Fibroblast of lung (primary cell): ENCODE measurements at regions not wholly inside any gene's neighbourhood (a gene's known extent, or its start where the extent isn't known, plus 50 kb on each side); places are given as distances from the start of the nearest gene placed in this dataset.
A peak's percentile ranks its signal among the peaks of the same experiment; 100 is the strongest.

ENCODE experiments used
- DNase-seq, 2 donors: peaks; one replicate each; pipeline versions ENCODE4 v3.0.0 to v3.0.0-alpha.2; 2010; ENCODE audit warnings: low read depth in 2 of 2
- H2AFZ ChIP-seq: 2 replicates; pipeline ENCODE4 v1.5.1; 2012; ENCODE audit warnings: low read length, control low read depth, inconsistent platforms
- H3K27ac ChIP-seq: 2 replicates; pipeline ENCODE4 v1.5.1; 2011; ENCODE audit warnings: low read length, control low read depth; ENCODE audit not compliant: insufficient read depth
- H3K27me3 ChIP-seq: 2 replicates; pipeline ENCODE4 v1.5.1; 2011; ENCODE audit warnings: mild to moderate bottlenecking, low read length; ENCODE audit not compliant: control insufficient read depth, insufficient read depth
- H3K36me3 ChIP-seq: 2 replicates; pipeline ENCODE4 v1.5.1; 2011; ENCODE audit warnings: low read length; ENCODE audit not compliant: control insufficient read depth, insufficient read depth
- H3K4me1 ChIP-seq: 2 replicates; pipeline ENCODE4 v1.5.1; 2011; ENCODE audit warnings: low read length; ENCODE audit not compliant: control insufficient read depth, insufficient read depth; ENCODE audit errors: extremely low read depth
- H3K4me2 ChIP-seq: 2 replicates; pipeline ENCODE4 v1.5.1; 2011; ENCODE audit warnings: low read length, control low read depth; ENCODE audit not compliant: insufficient read depth; ENCODE audit errors: extremely low read depth
- H3K4me3 ChIP-seq, 4 experiments: fragments of 200-600 bp in 1 of 4; sonication (generic) in 1 of 4; replicated peaks in 1 of 4; 2 replicates each; pipeline ENCODE4 v1.5.1; 2011 to 2016; ENCODE audit warnings: low read length in 4 of 4, low read depth in 3 of 4, mild to moderate bottlenecking in 3 of 4, control low read depth in 2 of 4, inconsistent platforms in 1 of 4, mixed read lengths in 1 of 4; ENCODE audit not compliant: insufficient read depth in 1 of 4; ENCODE audit errors: control extremely low read depth in 1 of 4
- H3K79me2 ChIP-seq: 2 replicates; pipeline ENCODE4 v1.5.1; 2012; ENCODE audit warnings: mild to moderate bottlenecking, low read length, inconsistent platforms; ENCODE audit not compliant: control insufficient read depth, insufficient read depth
- H3K9ac ChIP-seq: 2 replicates; pipeline ENCODE4 v1.5.1; 2011; ENCODE audit warnings: mild to moderate bottlenecking, low read length, control low read depth; ENCODE audit not compliant: insufficient read depth
- H3K9me3 ChIP-seq: 2 replicates; pipeline ENCODE4 v1.5.1; 2012; ENCODE audit warnings: low read depth, low read length; ENCODE audit not compliant: control insufficient read depth, insufficient read depth
- H4K20me1 ChIP-seq: 2 replicates; pipeline ENCODE4 v1.5.1; 2011; ENCODE audit warnings: low read length; ENCODE audit not compliant: control insufficient read depth, insufficient read depth; ENCODE audit errors: extremely low read depth
- CTCF ChIP-seq, 2 donors: IDR thresholded peaks in 1 of 2; conservative IDR thresholded peaks in 1 of 2; 1 replicate in 1 of 2; 2 replicates in 1 of 2; pipeline ENCODE4 v1.5.1; 2011 to 2012; ENCODE audit warnings: low read length in 2 of 2, control low read depth in 1 of 2, inconsistent platforms in 1 of 2, low read depth in 1 of 2, mild to moderate bottlenecking in 1 of 2
- EZH2 ChIP-seq: IDR thresholded peaks from 2 replicates; pipeline ENCODE4 v1.5.1; 2012; ENCODE audit warnings: low read length, control low read depth, mild to moderate bottlenecking; ENCODE audit errors: missing control alignments

- H3K36me3 ChIP-seq, result no peaks in the 10 kb centered on the region
- no peak overlapping the region for H3K4me2 ChIP-seq
- H3K9me3 ChIP-seq, result no peaks in the 10 kb centered on the region
- H3K4me3 ChIP-seq, result no peak overlapping the region
- no peak overlapping the region for H3K9ac ChIP-seq
- H3K27ac ChIP-seq, result no peak overlapping the region
- TF ChIP-seq EZH2, result no peak
- TF ChIP-seq CTCF (conservative IDR thresholded peaks at IDR 0.05 in 1 of 2, IDR thresholded peaks at IDR 0.05 in 1 of 2; ENCODE audit: low read depth in 1 of 2, low read length in 2 of 2), result no peak
- no peaks in the 10 kb centered on the region for H4K20me1 ChIP-seq
- DNase-seq, result no peak
- no peaks in the 10 kb centered on the region for H3K79me2 ChIP-seq
- H3K27me3 ChIP-seq, result no peaks in the 10 kb centered on the region
- no peak overlapping the region for H2AFZ ChIP-seq
- no peaks in the 10 kb centered on the region for H3K4me1 ChIP-seq
These were observed 266.6 kb downstream of the PIK3R1 start for GRCh38 chr5:68482199-68482598.

GRCh38 chr5:68484307-68485068 is 268.9 kb downstream of the PIK3R1 start:
- no peaks in the 10 kb centered on the region for H3K9me3 ChIP-seq
- no peak overlapping the region for H2AFZ ChIP-seq
- H4K20me1 ChIP-seq, result no peaks in the 10 kb centered on the region
- H3K79me2 ChIP-seq, result no peaks in the 10 kb centered on the region
- H3K9ac ChIP-seq, result no peak overlapping the region
- no peak overlapping the region for H3K4me3 ChIP-seq
- no peak overlapping the region for H3K4me2 ChIP-seq
- H3K36me3 ChIP-seq, result no peaks in the 10 kb centered on the region
- no peaks in the 10 kb centered on the region for H3K4me1 ChIP-seq
- H3K27ac ChIP-seq, result peak overlapping the region; percentile 28
- peak; percentile 59 to 66 for DNase-seq
- no peak for TF ChIP-seq EZH2
- TF ChIP-seq CTCF (conservative IDR thresholded peaks at IDR 0.05 in 1 of 2, IDR thresholded peaks at IDR 0.05 in 1 of 2; ENCODE audit: low read depth in 1 of 2, low read length in 2 of 2), result no peak
- no peaks in the 10 kb centered on the region for H3K27me3 ChIP-seq

- H2AFZ ChIP-seq, result no peak overlapping the region
- no peak overlapping the region for H3K9ac ChIP-seq
- H3K4me3 ChIP-seq, result no peak overlapping the region
- H3K27me3 ChIP-seq, result no peaks in the 10 kb centered on the region
- H4K20me1 ChIP-seq, result no peaks in the 10 kb centered on the region
- no peaks in the 10 kb centered on the region for H3K79me2 ChIP-seq
- H3K36me3 ChIP-seq, result no peaks in the 10 kb centered on the region
- no peak overlapping the region for H3K27ac ChIP-seq
- no peaks in the 10 kb centered on the region for H3K4me1 ChIP-seq
- DNase-seq, result no peak
- H3K9me3 ChIP-seq, result no peaks in the 10 kb centered on the region
- H3K4me2 ChIP-seq, result no peak overlapping the region
- TF ChIP-seq CTCF (conservative IDR thresholded peaks at IDR 0.05 in 1 of 2, IDR thresholded peaks at IDR 0.05 in 1 of 2; ENCODE audit: low read depth in 1 of 2, low read length in 2 of 2) (no peak), EZH2 (no peak)
These were observed 274.0 kb downstream of the PIK3R1 start for GRCh38 chr5:68489556-68489955.
